HG02642 (cell line): ENCODE measurements at regions not wholly inside any gene's neighbourhood (a gene's known extent, or its start where the extent isn't known, plus 50 kb on each side); places are given as distances from the start of the nearest gene placed in this dataset.

Experiments used
- ATAC-seq: cut with Tn5 transposase; IDR thresholded peaks from one replicate; pipeline ENCODE4 v1.9.1; 2021; ENCODE audit warnings: mild to moderate bottlenecking; ENCODE audit not compliant: unreplicated experiment, poor library complexity

DNA sequence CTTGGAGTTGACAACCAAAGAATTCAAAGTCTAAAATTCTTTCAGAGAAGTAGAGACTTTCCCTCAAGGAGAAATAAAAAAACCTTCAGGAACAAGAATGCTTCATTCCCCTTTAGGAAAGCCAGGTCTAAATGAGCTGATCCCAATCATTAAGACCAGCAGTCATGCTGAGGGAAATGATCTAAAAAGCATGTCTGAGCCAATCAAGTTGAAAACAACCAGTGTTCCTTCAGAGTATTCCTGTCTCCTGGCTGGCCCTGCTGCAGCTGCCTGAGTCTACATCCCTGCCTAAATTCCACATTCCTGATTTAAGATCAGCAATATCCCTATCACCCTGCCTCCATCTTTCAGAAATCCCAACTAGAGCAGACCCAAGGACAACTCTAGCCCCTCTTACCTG is 244.5 kb downstream of the PLK2 start:
- no peak for ATAC-seq

DNA sequence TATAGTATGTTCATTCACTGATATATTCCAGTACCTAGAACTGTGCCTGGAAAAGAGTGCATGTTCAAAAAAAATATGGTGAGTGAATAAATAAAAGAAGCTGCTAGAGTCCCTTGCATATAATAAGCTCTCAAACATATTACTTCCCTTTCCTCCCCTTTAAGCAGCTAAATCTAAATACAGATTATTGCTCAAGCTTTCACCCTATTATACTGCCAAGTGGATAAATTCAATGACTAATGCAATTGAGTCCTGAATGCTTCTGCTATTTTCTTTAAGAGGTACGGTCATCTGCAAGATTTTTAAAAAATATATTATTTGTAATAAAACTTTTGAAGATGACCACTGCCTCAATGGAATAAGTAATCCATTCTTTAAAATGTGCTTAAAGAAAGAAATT is 248.4 kb downstream of the PLK2 start:
- ATAC-seq = no peak

DNA sequence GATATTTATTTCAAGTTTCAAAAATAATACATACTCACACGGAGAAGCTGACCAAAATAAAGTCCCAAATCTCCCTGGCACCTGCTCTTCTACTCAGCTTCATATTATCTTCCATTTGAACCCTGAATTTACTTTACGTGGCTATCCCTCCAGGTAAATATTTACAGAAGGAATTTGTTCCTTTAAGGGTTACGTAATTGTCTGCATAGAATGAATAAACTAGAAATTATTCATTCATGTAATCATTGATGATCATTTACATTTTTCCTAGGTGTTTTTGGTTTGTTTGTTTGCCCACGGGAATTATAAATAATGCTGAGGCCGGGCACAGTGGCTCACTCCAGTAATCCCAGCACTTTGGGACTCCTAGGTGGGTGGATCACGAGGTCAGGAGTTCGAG is 251.2 kb downstream of the PLK2 start:
- no peak for ATAC-seq

DNA sequence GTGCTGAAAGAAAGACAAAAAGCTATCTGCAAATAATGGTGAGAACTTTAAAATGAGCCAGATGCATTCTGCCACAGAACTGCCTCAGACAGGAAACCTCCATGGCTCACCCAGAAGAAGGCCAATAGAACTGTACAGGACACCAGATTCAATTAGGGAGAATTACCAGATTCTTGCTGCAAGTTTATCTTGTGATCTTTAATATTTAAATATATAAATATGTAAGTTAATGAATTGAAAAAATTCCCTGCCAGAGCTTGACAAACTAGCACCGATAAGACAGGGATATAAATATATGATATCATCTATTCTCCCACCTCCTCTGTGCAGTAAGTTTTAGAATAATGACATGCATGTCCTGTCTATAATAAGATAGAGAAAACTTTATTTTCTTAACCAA is 252.8 kb downstream of the PLK2 start:
- ATAC-seq = no peak

DNA sequence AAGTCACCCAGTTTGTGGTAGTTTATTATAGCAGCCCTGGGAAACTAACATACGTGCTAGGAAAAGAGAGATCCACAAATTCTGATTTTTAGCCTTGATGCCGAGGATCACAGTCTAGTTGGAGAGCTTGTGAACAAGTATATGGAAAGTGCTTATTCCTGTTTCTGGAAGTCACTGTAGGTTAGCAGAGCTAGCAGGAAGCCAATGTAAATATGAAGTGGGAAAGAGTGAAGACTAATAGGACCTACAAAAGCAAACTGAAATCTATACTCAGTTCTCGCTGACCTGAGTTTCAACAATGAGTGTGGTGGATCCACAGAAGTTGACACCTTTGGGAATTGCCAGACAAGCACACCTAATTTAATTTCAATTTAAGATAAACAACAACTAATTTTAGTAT is 254.9 kb downstream of the PLK2 start:
- no peak for ATAC-seq

DNA sequence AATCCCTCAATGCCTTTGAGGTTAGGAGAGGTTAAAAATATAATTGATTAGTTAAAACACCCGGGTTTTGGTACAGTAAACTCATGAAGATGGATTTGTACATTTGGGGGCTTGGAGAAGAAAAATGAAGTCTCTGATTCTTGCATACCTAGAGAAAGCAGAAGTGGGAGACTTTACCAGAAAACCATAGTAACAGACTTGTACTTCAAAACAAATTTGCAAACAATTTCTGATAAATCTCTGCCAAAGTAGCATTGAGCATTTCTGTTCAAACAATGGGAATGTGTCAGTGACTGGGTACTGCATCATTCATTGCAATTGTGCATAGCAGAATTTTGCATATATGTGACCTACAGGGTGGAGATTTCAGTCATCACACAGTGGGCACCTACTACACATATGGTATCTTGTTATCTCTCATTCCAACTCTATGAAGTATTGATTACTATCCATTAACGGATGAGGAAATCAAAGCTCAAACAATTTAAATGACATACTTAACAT is 256.9 kb downstream of the PLK2 start:
- no peak for ATAC-seq

DNA sequence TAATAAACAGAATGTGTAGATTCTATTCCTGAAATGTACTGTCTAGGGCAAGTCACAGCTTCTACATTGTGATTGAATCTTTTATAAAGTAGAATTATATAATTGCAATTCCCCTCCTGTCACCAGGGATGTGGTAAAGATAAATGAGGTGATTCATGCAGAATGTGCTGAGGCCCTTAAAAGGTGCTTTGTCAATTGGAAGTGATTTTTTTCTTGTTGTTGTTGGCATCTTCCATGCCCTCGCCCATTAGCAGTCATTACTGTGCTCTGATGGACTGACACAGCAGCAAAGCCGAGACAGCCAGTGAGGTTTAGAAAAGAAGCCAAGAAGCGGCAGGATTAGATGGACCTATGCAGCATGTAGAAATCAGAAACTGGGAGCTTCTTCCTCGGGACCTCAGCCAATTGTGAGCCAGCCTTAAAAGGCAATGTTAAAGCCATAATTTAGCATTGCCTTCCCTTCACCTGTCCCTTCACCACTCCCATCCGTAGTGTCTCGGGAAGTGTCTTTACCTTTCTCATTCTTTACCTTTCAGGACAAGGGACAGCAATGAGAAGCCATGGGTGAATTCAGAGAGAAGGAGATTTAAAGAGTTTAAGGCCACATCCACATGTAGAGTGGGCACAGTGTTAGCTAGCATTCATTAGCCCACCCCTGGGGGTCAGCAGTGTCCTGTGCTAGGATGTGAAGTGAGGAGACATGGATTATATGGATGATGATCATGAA is 257.8 kb downstream of the PLK2 start:
- ATAC-seq = no peak

DNA sequence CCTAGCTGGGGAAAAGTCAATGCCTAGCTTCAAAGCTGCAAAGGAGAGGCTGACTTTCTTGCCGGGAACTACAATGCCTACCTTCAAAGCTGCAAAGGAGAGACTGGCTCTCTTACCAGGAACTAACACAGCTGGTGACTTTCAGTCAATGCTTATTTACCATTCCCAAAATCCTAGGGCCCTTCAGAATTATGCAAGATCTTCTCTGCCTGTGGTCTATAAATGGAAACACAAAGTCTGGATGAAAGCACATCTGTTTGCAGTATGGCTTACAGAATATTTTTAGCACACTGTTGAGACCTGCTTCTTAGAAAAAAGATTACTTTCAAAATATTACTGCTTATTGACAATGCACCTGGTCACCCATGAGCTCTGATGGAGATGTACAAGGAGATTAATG is 259.4 kb downstream of the PLK2 start:
- no peak for ATAC-seq

DNA sequence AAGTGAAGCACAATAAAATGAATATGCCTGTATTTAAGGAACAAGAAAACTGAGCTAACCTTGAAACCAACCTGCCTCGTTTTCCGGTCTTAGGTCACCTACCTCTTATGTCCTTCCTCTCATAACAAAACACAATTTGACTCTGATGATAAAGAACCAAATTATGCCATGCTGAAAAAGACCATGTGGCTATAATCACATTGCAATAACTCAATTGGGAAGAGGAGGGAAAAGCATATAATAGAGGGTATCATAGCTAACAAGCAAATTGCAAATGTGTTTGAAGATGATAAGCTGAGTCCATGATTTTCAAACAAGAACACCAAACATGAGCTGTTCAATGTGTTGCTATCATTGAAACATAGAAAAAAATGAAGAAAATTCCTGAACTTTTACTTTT is 260.8 kb downstream of the PLK2 start:
- no peak for ATAC-seq

DNA sequence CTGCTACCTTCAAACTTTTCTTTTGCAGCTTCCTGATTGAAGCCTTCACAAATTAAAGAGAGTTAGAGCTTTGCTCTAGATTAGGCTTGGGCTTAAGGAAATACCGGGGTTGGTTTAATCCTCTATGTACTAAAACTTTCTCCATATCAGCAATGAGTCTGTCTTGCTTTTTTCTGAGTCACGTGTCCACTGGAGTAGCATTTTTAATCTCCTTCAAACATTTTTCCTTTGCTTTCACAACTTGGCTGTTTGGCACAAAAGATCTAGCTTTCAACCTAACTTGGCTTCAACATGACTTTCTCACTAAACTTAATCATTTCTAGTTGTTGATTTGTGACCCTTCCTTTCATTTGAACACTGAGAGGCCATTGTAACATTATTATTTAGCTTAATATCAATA is 261.6 kb downstream of the PLK2 start:
- no peak for ATAC-seq

DNA sequence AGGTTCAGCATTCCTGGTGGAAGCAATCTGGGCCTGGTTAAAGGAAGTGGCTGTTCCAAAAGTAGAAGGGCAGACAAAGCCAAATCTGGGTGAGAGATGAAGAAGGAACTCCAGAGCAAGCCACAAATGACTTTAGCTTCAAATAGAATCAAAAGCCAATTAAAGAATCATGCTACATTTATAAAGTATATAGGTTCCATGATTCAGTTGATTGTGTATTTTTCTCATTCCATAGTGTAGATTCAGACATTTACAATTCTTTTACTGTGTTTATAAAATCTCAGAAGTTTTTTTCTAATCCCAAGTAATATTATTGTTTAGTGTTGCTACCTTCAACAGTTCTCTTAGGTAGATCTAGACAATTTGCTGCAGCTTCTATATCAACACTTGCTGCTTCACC is 262.0 kb downstream of the PLK2 start:
- ATAC-seq = no peak

DNA sequence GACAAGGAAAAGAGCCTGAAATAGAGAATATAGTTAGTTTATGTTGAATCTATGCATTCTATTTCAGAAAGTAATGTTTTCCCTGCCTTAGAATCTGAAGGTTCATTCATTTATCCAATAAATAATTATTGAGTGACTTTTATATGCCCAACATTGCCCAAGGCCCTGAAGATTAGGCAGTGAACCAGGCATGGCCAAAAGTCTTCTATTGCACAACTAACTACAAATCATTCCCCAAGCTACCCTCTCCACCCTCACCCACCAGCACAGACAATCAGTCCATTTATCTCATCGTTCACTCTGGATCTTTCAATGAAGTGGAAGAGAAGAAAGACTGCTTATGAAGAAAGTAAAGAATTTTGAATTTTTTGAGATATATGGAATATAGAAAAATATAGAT is 268.4 kb downstream of the PLK2 start:
- no peak for ATAC-seq

DNA sequence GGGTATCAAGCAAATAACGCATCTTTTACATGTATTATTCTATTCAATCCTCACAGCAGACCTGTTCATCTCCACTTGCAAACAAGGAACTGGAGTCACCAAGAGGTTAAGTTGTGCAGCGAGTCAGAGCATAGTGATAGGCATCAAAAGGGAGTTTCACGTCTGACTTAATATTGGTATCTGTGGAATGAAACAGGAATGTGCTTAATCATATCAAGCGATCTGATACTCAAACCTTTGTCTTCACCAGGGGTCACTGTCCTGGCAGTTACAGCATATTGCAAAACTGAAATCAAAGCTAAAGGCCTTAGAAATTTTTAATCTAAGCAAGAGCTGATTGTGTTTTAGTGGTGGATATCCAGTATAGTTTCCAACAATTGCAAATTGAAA is 271.6 kb downstream of the PLK2 start:
- no peak for ATAC-seq

DNA sequence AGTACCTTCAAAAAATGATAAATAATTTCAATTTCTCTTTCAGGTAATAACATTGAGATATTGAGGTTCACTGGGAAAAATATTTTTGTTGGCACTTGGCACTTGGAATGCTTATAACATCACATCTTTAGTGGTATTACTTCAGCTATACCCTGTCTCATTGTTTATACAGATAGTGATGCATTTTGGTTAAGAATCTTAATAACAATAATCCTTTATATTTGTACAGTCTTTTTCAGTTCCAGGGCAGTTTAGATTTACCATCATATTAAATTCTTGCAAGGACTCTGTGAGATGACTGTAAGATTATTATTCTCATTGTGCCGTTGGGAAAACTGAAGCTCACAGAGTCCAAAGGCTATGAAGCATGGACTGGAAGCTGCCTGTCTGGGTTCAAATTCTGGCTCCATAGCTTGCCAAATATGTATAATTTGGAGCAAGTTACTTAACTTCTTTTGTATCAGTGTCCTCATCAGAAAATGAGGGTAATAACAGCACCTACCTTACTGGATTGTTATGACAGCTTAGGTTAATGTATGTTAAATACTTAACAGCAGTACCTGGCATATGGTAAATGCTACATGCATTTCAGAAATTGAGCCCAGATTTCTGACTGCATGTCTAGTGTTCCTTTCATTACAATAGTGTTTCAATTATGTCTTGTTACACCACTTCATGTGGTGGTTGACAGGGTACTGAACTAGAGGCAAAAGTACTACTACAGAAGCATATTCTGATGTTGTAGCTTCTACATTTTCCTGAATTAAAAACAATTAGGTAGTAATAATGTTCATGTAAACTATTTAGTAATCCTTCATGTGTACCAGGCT is 272.2 kb downstream of the PLK2 start:
- ATAC-seq = no peak

DNA sequence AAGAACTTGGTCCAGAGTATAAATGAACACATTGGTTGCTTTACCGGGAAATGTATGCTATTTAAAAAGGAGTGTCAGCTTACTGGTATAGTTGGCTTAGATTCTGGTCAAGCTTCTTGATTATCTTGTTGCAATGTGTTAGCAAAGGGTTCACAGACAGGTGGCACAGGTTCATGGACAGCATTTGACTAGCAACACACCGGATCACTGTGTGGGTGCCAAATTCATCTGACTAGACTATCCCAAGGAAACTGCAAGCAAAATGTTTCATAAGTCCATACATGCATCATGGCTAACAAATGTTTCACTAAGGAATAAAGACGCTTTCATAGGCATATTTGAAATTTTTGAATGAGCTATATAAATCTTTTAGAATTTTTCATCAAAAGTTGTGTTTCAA is 274.1 kb downstream of the PLK2 start:
- ATAC-seq = no peak

DNA sequence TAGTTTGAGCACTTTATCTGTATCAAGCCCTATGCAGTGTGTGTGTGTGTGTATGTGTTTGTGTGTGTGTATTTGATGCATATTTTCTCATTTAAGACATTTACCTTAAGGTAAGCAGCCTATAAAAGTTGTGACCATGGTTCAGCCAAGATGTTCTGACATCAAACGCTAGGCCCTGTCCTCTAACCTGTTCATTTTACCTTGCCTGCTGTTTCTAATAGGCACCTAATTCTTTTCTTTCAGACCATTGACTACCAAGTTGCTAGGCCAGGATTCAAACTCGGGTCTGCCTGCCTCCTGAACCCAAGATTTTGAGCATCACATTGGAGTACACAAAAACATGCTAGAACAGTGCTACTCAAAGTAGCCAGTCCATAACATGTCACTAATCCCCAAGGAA is 274.5 kb downstream of the PLK2 start:
- ATAC-seq = no peak

DNA sequence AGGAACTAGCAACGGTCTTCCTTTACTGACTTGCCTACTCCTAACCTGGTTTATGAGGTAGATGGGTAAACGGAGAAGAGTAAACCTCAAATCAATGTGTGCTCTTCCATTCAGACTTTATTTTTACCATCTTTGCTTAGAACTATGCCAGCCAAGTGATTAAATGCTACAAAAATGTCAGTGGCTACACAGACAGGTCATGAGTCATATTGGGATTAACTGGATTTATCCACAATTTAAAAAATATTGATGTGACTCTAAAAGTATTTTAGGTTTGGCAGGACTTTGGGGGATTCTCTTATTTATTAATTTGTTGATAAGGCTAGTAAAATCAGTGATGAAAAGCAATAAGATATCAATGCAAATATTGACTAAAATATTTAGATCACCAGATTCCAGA is 275.0 kb downstream of the PLK2 start:
- no peak for ATAC-seq

DNA sequence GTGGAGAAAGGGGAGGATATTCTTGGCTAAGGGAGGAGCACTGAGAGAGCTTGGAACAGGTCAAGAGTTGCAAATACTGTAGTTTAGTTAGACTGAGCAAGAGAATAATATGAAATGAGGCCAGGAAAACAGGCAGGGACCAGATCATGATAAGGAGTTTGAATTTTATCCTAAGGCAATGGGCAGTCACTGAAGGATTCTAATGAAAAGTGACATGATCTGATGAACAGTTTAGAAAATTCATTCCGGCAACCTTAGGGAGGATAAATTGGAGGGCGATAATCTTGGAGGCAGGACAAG is 276.1 kb downstream of the PLK2 start:
- no peak for ATAC-seq

DNA sequence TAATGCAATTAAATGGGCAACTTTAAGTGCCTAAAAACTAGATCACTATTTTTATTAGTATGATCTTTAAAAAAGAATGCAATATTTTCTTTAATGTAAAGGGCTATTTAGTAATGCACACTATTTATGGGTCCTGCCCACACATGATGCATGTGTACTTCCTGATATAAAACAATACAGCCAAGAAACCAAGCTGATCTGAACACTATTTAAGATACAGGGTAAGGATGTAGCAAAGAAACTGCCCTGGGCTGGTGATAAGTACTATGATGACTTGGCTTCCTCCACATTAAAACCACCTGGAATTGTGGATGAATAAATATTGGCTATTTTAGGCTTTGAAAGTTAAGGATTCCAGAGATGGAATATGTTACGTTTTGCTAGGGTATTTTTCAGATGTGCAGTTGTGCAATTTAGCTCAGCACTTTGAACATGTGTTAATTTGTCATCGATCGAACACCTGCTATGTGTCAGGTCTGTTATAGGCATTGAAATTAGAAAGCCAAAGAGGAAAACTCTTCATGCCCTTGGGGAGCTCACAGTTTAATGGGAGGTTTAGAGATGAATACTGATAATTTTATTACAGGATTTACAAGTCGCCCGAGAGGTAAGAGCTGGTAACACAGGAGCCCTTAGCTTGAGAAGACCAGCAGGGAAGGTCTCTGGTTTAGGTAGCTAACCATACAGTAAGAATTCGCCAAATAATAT is 276.7 kb downstream of the PLK2 start:
- no peak for ATAC-seq

DNA sequence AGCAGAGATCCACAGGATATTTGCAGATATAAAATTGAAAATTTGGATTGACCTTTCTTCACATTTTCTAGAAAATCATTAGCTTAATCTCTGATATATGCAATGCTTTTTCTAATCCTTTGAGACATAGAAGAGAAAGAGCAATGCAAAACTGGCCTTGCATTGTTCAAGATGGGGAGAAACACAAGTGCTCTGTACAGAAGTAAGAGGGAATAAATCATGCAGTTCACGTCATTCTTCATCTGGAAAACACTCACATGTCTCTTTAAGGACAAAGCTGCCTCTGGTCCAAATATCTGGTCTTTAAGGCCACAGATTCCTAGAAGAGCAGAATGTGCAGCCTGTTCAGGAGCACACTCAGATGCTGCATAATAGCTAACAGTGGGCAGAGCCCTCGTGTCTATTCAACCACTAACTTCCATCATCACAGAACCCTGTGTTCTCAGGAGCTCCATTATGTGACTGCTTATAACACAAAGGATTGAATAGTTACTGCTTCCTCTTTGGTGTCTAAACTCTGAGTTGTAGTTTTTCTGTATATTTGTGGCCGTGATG is 277.5 kb downstream of the PLK2 start:
- no peak for ATAC-seq
